Liver (tissue), 8 donors: ENCODE measurements at regions not wholly inside any gene's neighbourhood (a gene's known extent, or its start where the extent isn't known, plus 50 kb on each side); places are given as distances from the start of the nearest gene placed in this dataset.

ENCODE experiments used
- DNase-seq: peaks from one replicate; pipeline ENCODE4 v3.0.0-alpha.2; 2017; ENCODE audit warnings: low spot score
- H3K27ac ChIP-seq, 2 donors: one replicate each; pipeline ENCODE4 v1.7.0; 2013; ENCODE audit warnings: inconsistent platforms in 2 of 2, low read length in 2 of 2, control low read depth in 1 of 2, low read depth in 1 of 2, mild to moderate bottlenecking in 1 of 2
- H3K27me3 ChIP-seq, 4 donors: one replicate each; pipeline versions ENCODE4 v1.6.1 to v1.7.0; 2013; ENCODE audit warnings: low read length in 3 of 4, inconsistent platforms in 1 of 4, mild to moderate bottlenecking in 1 of 4, moderate library complexity in 1 of 4; ENCODE audit not compliant: control insufficient read depth in 4 of 4, insufficient read depth in 4 of 4
- H3K36me3 ChIP-seq, 4 donors: one replicate each; pipeline versions ENCODE4 v1.6.1 to v1.7.0; 2013; ENCODE audit warnings: low read length in 3 of 4, mild to moderate bottlenecking in 3 of 4, low read depth in 1 of 4, moderate library complexity in 1 of 4; ENCODE audit not compliant: control insufficient read depth in 4 of 4, insufficient read depth in 3 of 4
- H3K4me1 ChIP-seq, 4 donors: one replicate each; pipeline versions ENCODE4 v1.6.1 to v1.7.0; 2013; ENCODE audit warnings: low read length in 3 of 4, mild to moderate bottlenecking in 3 of 4, moderate library complexity in 1 of 4; ENCODE audit not compliant: control insufficient read depth in 4 of 4, insufficient read depth in 4 of 4
- H3K4me3 ChIP-seq, 3 donors: one replicate each; pipeline versions ENCODE4 v1.6.1 to v1.7.0; 2013; ENCODE audit warnings: low read length in 3 of 3, control low read depth in 1 of 3, low read depth in 1 of 3, mild to moderate bottlenecking in 1 of 3
- H3K9ac ChIP-seq, 2 donors: one replicate each; pipeline ENCODE4 v1.7.0; 2013; ENCODE audit warnings: low read length in 2 of 2, mild to moderate bottlenecking in 2 of 2, moderate library complexity in 2 of 2, control low read depth in 1 of 2, low read depth in 1 of 2
- H3K9me3 ChIP-seq, 4 donors: one replicate each; pipeline versions ENCODE4 v1.6.1 to v1.7.0; 2013; ENCODE audit warnings: low read length in 3 of 4; ENCODE audit not compliant: control insufficient read depth in 4 of 4
- HNF4A ChIP-seq, 2 donors: conservative IDR thresholded peaks; 2 replicates each; pipeline ENCODE4 v1.6.1; 2016; ENCODE audit warnings: antibody characterized with exemption in 2 of 2, mild to moderate bottlenecking in 2 of 2
- HNF4G ChIP-seq: IDR thresholded peaks from 2 replicates; pipeline ENCODE4 v1.6.1; 2016; ENCODE audit warnings: antibody characterized with exemption
- NR2F2 ChIP-seq: IDR thresholded peaks from 2 replicates; pipeline ENCODE4 v1.6.1; 2016; ENCODE audit warnings: antibody characterized with exemption
- RXRA ChIP-seq, 2 donors: IDR thresholded peaks; 2 replicates each; pipeline ENCODE4 v1.6.1; 2017 to 2018; ENCODE audit warnings: antibody characterized with exemption in 2 of 2, mild to moderate bottlenecking in 1 of 2
- SP1 ChIP-seq: IDR thresholded peaks from 2 replicates; pipeline ENCODE4 v1.6.1; 2018; ENCODE audit warnings: antibody characterized with exemption, mild to moderate bottlenecking
- TAF1 ChIP-seq: conservative IDR thresholded peaks from 2 replicates; pipeline ENCODE4 v1.6.1; 2016; ENCODE audit warnings: antibody characterized with exemption, mild to moderate bottlenecking
- WGBS: extraction: QIAGEN DNeasy Blood & Tissue Kit; methylation state at CpG from one replicate; pipeline ENCODE4 v1.1.7; 2013; 5-methylcytosine and 5-hydroxymethylcytosine counted together
- TF ChIP-seq, protein P1 (sequence below): IDR thresholded peaks from 2 replicates; pipeline ENCODE4 v1.6.1; 2016; ENCODE audit warnings: antibody characterized with exemption
- TF ChIP-seq, protein P2 (sequence below): fragments of 150-350 bp; IDR thresholded peaks from 2 replicates; pipeline ENCODE4 v1.5.1; 2017; ENCODE audit warnings: improper control_type of control experiment, low read depth, low read length; ENCODE audit not compliant: missing input control
- TF ChIP-seq, protein P3 (sequence below): IDR thresholded peaks from 2 replicates; pipeline ENCODE4 v1.6.1; 2016; ENCODE audit warnings: antibody characterized with exemption, mild to moderate bottlenecking
- TF ChIP-seq, protein P4 (sequence below): IDR thresholded peaks from 2 replicates; pipeline ENCODE4 v1.6.1; 2016; ENCODE audit warnings: antibody characterized with exemption
- donor health status: healthy.
- donor health status: healthy.
- donor health status: healthy.
- donor health status: healthy.
- donor health status: healthy.

DNA sequence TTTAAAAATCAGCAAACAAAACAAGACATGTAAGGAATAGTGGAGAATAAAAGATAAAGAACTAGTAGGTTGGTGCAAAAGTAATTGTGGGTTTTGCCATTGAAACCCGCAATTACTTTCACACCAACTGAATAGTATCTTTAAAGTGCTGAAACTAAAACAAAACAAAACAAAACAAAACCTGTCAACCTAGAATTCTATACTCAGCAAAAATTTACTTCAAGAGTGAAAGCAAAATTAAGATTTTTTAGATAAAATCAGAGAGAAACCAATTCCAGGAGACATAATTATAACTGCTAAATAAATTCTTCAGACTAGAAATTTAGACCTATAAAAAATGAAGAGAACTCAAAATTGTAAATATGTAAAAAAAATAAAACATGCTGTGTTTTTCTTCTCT is 114.0 kb upstream of the TSPAN2 start:
- 90% methylated on average over 1 of the region's 1 CpG for WGBS

DNA sequence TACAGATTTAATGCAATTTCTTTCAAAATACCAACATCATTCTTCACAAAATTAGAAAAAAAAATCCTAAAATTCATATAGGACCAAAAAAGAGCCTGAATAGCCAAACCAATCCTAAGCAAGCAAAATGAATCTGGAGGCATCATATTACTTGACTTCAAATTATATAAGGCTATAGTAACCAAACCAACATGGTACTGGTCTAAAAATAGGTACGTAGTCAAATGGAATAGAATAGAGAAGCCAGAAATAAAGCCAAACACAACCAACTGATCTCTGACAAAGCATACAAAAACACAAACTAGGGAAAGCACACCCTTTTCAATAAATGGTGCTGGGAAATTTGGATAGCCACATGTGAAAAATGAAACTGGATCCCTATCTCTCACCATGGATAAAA is 112.3 kb upstream of the TSPAN2 start:
- H3K4me3 ChIP-seq, result no peak overlapping the region
- DNase-seq, result no peak
- H3K9ac ChIP-seq, result no peak overlapping the region
- TF ChIP-seq HNF4G, result no peak
- no peaks in the 10 kb centered on the region for H3K36me3 ChIP-seq
- H3K27me3 ChIP-seq, result peaks cover 0 to 3% (median 0%) of the 10 kb centered on the region in 4 donors
- 90% methylated on average over 1 of the region's 1 CpG for WGBS
- H3K4me1 ChIP-seq, result no peaks in the 10 kb centered on the region
- H3K9me3 ChIP-seq, result peaks cover 0 to 1% (median 0%) of the 10 kb centered on the region in 4 donors
- no peak overlapping the region for H3K27ac ChIP-seq

More for the DNA sequence above, 114.0 kb upstream of the TSPAN2 start:
- Histone ChIP-seq H3K27ac (no peak overlapping the region), H3K36me3 (no peaks in the 10 kb centered on the region), H3K9ac (no peak overlapping the region), H3K4me3 (no peak overlapping the region), H3K27me3 (no peaks in the 10 kb centered on the region), H3K4me1 (no peaks in the 10 kb centered on the region), H3K9me3 (peaks cover 0 to 1% (median 0%) of the 10 kb centered on the region in 4 donors)
- DNase-seq, result no peak
- TF ChIP-seq HNF4G, result no peak
- TF ChIP-seq NR2F2, result no peak
- no peak for TF ChIP-seq RXRA (IDR thresholded peaks at IDR 0.05)
- TF ChIP-seq, protein P1, sequence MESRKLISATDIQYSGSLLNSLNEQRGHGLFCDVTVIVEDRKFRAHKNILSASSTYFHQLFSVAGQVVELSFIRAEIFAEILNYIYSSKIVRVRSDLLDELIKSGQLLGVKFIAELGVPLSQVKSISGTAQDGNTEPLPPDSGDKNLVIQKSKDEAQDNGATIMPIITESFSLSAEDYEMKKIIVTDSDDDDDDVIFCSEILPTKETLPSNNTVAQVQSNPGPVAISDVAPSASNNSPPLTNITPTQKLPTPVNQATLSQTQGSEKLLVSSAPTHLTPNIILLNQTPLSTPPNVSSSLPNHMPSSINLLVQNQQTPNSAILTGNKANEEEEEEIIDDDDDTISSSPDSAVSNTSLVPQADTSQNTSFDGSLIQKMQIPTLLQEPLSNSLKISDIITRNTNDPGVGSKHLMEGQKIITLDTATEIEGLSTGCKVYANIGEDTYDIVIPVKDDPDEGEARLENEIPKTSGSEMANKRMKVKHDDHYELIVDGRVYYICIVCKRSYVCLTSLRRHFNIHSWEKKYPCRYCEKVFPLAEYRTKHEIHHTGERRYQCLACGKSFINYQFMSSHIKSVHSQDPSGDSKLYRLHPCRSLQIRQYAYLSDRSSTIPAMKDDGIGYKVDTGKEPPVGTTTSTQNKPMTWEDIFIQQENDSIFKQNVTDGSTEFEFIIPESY, result no peak
- TF ChIP-seq, protein P2, sequence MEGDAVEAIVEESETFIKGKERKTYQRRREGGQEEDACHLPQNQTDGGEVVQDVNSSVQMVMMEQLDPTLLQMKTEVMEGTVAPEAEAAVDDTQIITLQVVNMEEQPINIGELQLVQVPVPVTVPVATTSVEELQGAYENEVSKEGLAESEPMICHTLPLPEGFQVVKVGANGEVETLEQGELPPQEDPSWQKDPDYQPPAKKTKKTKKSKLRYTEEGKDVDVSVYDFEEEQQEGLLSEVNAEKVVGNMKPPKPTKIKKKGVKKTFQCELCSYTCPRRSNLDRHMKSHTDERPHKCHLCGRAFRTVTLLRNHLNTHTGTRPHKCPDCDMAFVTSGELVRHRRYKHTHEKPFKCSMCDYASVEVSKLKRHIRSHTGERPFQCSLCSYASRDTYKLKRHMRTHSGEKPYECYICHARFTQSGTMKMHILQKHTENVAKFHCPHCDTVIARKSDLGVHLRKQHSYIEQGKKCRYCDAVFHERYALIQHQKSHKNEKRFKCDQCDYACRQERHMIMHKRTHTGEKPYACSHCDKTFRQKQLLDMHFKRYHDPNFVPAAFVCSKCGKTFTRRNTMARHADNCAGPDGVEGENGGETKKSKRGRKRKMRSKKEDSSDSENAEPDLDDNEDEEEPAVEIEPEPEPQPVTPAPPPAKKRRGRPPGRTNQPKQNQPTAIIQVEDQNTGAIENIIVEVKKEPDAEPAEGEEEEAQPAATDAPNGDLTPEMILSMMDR, result no peak
- no peak for TF ChIP-seq TAF1
- no peak for TF ChIP-seq HNF4A (conservative IDR thresholded peaks at IDR 0.05)
- TF ChIP-seq, protein P3, sequence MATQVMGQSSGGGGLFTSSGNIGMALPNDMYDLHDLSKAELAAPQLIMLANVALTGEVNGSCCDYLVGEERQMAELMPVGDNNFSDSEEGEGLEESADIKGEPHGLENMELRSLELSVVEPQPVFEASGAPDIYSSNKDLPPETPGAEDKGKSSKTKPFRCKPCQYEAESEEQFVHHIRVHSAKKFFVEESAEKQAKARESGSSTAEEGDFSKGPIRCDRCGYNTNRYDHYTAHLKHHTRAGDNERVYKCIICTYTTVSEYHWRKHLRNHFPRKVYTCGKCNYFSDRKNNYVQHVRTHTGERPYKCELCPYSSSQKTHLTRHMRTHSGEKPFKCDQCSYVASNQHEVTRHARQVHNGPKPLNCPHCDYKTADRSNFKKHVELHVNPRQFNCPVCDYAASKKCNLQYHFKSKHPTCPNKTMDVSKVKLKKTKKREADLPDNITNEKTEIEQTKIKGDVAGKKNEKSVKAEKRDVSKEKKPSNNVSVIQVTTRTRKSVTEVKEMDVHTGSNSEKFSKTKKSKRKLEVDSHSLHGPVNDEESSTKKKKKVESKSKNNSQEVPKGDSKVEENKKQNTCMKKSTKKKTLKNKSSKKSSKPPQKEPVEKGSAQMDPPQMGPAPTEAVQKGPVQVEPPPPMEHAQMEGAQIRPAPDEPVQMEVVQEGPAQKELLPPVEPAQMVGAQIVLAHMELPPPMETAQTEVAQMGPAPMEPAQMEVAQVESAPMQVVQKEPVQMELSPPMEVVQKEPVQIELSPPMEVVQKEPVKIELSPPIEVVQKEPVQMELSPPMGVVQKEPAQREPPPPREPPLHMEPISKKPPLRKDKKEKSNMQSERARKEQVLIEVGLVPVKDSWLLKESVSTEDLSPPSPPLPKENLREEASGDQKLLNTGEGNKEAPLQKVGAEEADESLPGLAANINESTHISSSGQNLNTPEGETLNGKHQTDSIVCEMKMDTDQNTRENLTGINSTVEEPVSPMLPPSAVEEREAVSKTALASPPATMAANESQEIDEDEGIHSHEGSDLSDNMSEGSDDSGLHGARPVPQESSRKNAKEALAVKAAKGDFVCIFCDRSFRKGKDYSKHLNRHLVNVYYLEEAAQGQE, result no peak
- no peak for TF ChIP-seq SP1
- TF ChIP-seq, protein P4, sequence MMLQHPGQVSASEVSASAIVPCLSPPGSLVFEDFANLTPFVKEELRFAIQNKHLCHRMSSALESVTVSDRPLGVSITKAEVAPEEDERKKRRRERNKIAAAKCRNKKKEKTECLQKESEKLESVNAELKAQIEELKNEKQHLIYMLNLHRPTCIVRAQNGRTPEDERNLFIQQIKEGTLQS, result no peak
